Kidney epithelial cell (primary cell): ENCODE measurements at regions not wholly inside any gene's neighbourhood (a gene's known extent, or its start where the extent isn't known, plus 50 kb on each side); places are given as distances from the start of the nearest gene placed in this dataset.

Source experiments
- DNase-seq: peaks from one replicate; pipeline ENCODE4 v3.0.0-alpha.2; 2010; ENCODE audit warnings: low read depth
- H3K27me3 ChIP-seq: 2 replicates; pipeline ENCODE4 v1.6.0; 2011; ENCODE audit warnings: low read length; ENCODE audit not compliant: control insufficient read depth, insufficient read depth
- H3K36me3 ChIP-seq: 2 replicates; pipeline ENCODE4 v1.5.1; 2011; ENCODE audit warnings: low read length; ENCODE audit not compliant: control insufficient read depth, insufficient read depth
- H3K4me3 ChIP-seq: 2 replicates; pipeline ENCODE4 v1.5.1; 2011; ENCODE audit warnings: low read depth, mild to moderate bottlenecking, control low read depth, low read length
- TF ChIP-seq, protein P1 (sequence below): IDR thresholded peaks from 2 replicates; pipeline ENCODE4 v1.5.1; 2011; ENCODE audit warnings: mild to moderate bottlenecking, moderate library complexity, low read length, control low read depth, inconsistent platforms; ENCODE audit not compliant: insufficient read depth, poor library complexity, severe bottlenecking

DNA sequence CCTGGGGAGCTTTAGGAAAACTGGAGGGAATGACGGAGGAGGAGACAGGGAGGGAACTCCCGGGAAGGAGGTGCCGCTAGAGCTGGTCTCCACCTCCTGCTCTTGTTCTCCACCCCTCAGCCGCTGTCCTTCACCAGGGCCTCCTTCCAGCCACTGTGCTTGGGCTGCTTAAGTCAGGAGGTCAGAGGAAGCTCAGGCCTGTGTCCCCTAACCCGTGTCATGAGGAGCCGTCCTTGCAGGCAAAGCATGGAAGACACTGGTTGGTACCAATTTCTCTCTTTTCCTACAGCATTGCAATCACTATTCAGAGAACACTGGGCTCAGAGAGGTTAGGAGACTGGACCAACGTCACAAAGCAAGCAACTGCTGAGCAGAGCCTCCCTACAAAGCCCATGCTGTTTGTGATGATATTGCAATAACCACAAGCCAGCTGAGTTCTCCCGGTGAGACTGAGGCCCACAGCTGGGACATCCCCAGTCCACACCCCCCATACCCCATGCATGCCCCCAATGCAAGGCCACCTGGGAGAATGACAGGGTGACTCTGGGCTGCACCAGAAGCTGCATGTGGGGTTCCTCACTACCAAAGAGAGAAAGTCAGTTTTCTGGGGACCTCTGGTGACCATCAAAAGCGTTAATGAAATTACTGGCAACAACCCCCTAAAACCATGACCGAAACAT is 427.5 kb downstream of the NPHP4 start:
- H3K4me3 ChIP-seq = no peak overlapping the region
- no peaks in the 10 kb centered on the region for H3K27me3 ChIP-seq
- no peak for DNase-seq
- H3K36me3 ChIP-seq = no peaks in the 10 kb centered on the region
- TF ChIP-seq, protein P1, sequence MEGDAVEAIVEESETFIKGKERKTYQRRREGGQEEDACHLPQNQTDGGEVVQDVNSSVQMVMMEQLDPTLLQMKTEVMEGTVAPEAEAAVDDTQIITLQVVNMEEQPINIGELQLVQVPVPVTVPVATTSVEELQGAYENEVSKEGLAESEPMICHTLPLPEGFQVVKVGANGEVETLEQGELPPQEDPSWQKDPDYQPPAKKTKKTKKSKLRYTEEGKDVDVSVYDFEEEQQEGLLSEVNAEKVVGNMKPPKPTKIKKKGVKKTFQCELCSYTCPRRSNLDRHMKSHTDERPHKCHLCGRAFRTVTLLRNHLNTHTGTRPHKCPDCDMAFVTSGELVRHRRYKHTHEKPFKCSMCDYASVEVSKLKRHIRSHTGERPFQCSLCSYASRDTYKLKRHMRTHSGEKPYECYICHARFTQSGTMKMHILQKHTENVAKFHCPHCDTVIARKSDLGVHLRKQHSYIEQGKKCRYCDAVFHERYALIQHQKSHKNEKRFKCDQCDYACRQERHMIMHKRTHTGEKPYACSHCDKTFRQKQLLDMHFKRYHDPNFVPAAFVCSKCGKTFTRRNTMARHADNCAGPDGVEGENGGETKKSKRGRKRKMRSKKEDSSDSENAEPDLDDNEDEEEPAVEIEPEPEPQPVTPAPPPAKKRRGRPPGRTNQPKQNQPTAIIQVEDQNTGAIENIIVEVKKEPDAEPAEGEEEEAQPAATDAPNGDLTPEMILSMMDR = no peak

- no peak overlapping the region for H3K4me3 ChIP-seq
- H3K36me3 ChIP-seq = no peaks in the 10 kb centered on the region
- TF ChIP-seq, protein P1 = no peak
- no peaks in the 10 kb centered on the region for H3K27me3 ChIP-seq
- no peak for DNase-seq
These were observed 428.2 kb downstream of the NPHP4 start for GRCh38 chr1:5563861-5564577.

- Histone ChIP-seq H3K4me3 (no peak overlapping the region), H3K27me3 (no peaks in the 10 kb centered on the region), H3K36me3 (no peaks in the 10 kb centered on the region)
- TF ChIP-seq, protein P1 = no peak
- DNase-seq = no peak
These were observed 429.5 kb downstream of the NPHP4 start for GRCh38 chr1:5562769-5563168.

- no peak for DNase-seq
- TF ChIP-seq, protein P1 = no peak
These were observed 429.9 kb downstream of the NPHP4 start for GRCh38 chr1:5562331-5562730.

DNA sequence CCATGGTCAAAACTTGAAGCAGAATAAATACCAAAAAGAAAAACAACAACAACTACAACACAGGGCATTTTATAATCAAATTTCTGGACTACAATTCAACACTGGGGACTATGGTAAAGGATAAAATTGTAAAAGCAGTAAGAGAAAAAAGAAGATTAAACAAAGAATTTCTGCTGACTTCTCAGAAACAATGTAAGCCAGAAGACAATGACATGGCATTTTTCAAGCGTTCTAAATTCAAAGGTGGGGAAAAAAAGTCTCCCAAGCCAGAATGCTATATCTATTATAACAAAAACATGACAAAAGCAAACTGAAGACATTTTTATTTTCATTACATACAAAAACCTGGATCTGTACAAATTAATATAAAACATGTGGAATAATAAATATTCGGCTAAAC is 433.1 kb downstream of the NPHP4 start:
- H3K4me3 ChIP-seq = no peak overlapping the region
- TF ChIP-seq, protein P1 = no peak
- H3K27me3 ChIP-seq = no peaks in the 10 kb centered on the region
- H3K36me3 ChIP-seq = no peaks in the 10 kb centered on the region
- DNase-seq = no peak

More at GRCh38 chr1:5562331-5562730, 429.9 kb downstream of the NPHP4 start:
- Histone ChIP-seq H3K36me3 (no peaks in the 10 kb centered on the region), H3K4me3 (no peak overlapping the region), H3K27me3 (no peaks in the 10 kb centered on the region)
